H9 (cell line): ENCODE measurements at regions not wholly inside any gene's neighbourhood (a gene's known extent, or its start where the extent isn't known, plus 50 kb on each side); places are given as distances from the start of the nearest gene placed in this dataset.

Experiments
- DNase-seq: peaks from one replicate; pipeline ENCODE4 v3.0.0-alpha.2; 2017
- H2AFZ ChIP-seq: one replicate; pipeline ENCODE4 v1.6.1; 2013; ENCODE audit warnings: mild to moderate bottlenecking, low read length, control low read depth, moderate library complexity
- H2AK5ac ChIP-seq: 2 replicates; pipeline ENCODE4 v1.6.1; 2013; ENCODE audit warnings: low read length, control low read depth, mixed read lengths; ENCODE audit not compliant: insufficient read length
- H2BK120ac ChIP-seq: one replicate; pipeline ENCODE4 v1.6.1; 2013; ENCODE audit warnings: low read depth, mild to moderate bottlenecking, low read length, control low read depth, inconsistent platforms; ENCODE audit not compliant: poor library complexity, severe bottlenecking
- H2BK12ac ChIP-seq: 2 replicates; pipeline ENCODE4 v1.6.1; 2013; ENCODE audit warnings: low read length, control low read depth, mixed read lengths, low read depth; ENCODE audit not compliant: insufficient read length
- H2BK15ac ChIP-seq: 2 replicates; pipeline ENCODE4 v1.6.1; 2013; ENCODE audit warnings: low read depth, low read length, control low read depth
- H2BK20ac ChIP-seq: one replicate; pipeline ENCODE4 v1.6.1; 2013; ENCODE audit warnings: low read depth, mild to moderate bottlenecking, low read length, control low read depth, inconsistent platforms; ENCODE audit not compliant: poor library complexity, severe bottlenecking
- H2BK5ac ChIP-seq: 2 replicates; pipeline ENCODE4 v1.6.1; 2013; ENCODE audit warnings: low read length, control low read depth, mixed read lengths; ENCODE audit not compliant: insufficient read length
- H3K14ac ChIP-seq: 2 replicates; pipeline ENCODE4 v1.6.1; 2013; ENCODE audit warnings: low read length, control low read depth; ENCODE audit not compliant: insufficient read depth
- H3K18ac ChIP-seq: 2 replicates; pipeline ENCODE4 v1.6.1; 2013; ENCODE audit warnings: low read depth, mild to moderate bottlenecking, mixed read lengths, low read length, control low read depth; ENCODE audit not compliant: insufficient read length
- H3K23ac ChIP-seq: 2 replicates; pipeline ENCODE4 v1.6.1; 2013; ENCODE audit warnings: low read length, control low read depth, mixed read lengths, low read depth; ENCODE audit not compliant: insufficient read length
- H3K23me2 ChIP-seq: 2 replicates; pipeline ENCODE4 v1.6.1; 2013; ENCODE audit warnings: low read depth, mild to moderate bottlenecking, mixed read lengths, low read length, control low read depth; ENCODE audit not compliant: insufficient read length, poor library complexity, severe bottlenecking
- H3K27ac ChIP-seq: 2 replicates; pipeline ENCODE4 v1.5.1; 2013; ENCODE audit warnings: low read length, control low read depth, mixed read lengths, low read depth; ENCODE audit not compliant: insufficient read length
- H3K27me3 ChIP-seq: 2 replicates; pipeline ENCODE4 v1.6.1; 2013; ENCODE audit warnings: low read length, control low read depth, inconsistent platforms; ENCODE audit not compliant: insufficient read depth
- H3K4ac ChIP-seq: 2 replicates; pipeline ENCODE4 v1.6.1; 2013; ENCODE audit warnings: low read depth, mild to moderate bottlenecking, control low read depth, inconsistent platforms, low read length, moderate library complexity
- H3K4me1 ChIP-seq: 2 replicates; pipeline ENCODE4 v1.6.1; 2013; ENCODE audit warnings: low read length, control low read depth, inconsistent platforms; ENCODE audit not compliant: insufficient read depth
- H3K4me2 ChIP-seq: 2 replicates; pipeline ENCODE4 v1.6.1; 2013; ENCODE audit warnings: low read length, control low read depth, mixed read lengths; ENCODE audit not compliant: insufficient read length, insufficient read depth
- H3K56ac ChIP-seq: 2 replicates; pipeline ENCODE4 v1.6.1; 2013; ENCODE audit warnings: low read depth, mild to moderate bottlenecking, mixed read lengths, low read length, control low read depth; ENCODE audit not compliant: insufficient read length
- H3K79me1 ChIP-seq: 2 replicates; pipeline ENCODE4 v1.6.1; 2013; ENCODE audit warnings: low read depth, mild to moderate bottlenecking, moderate library complexity, low read length, control low read depth, inconsistent platforms; ENCODE audit not compliant: insufficient read depth, poor library complexity, severe bottlenecking
- H3K79me2 ChIP-seq: 2 replicates; pipeline ENCODE4 v1.6.1; 2013; ENCODE audit warnings: low read length, control low read depth, inconsistent platforms; ENCODE audit not compliant: insufficient read depth
- H3K9ac ChIP-seq: 2 replicates; pipeline ENCODE4 v1.6.1; 2013; ENCODE audit warnings: low read length, control low read depth, mixed read lengths; ENCODE audit not compliant: insufficient read length; ENCODE audit errors: extremely low read depth
- H3K9me3 ChIP-seq: one replicate; pipeline ENCODE4 v1.6.1; 2013; ENCODE audit warnings: low read depth, low read length, inconsistent platforms; ENCODE audit not compliant: control insufficient read depth
- H3T11ph ChIP-seq: one replicate; pipeline ENCODE4 v1.6.1; 2013; ENCODE audit warnings: mild to moderate bottlenecking, low read length, control low read depth, inconsistent platforms
- H4K20me1 ChIP-seq: one replicate; pipeline ENCODE4 v1.6.1; 2013; ENCODE audit not compliant: control insufficient read depth, insufficient read length, insufficient read depth
- H4K5ac ChIP-seq: 2 replicates; pipeline ENCODE4 v1.6.1; 2013; ENCODE audit warnings: low read depth, mild to moderate bottlenecking, mixed read lengths, low read length, control low read depth; ENCODE audit not compliant: insufficient read length
- H4K8ac ChIP-seq: replicated peaks from 2 replicates; pipeline ENCODE4 v1.6.1; 2013; ENCODE audit warnings: low read length, control low read depth, mixed read lengths, low read depth; ENCODE audit not compliant: insufficient read length
- H4K91ac ChIP-seq: 2 replicates; pipeline ENCODE4 v1.6.1; 2013; ENCODE audit warnings: low read depth, mild to moderate bottlenecking, moderate library complexity, mixed read lengths, low read length, control low read depth; ENCODE audit not compliant: insufficient read length
- H3K27ac Mint-ChIP-seq, 3 experiments: 2 replicates in 2 of 3; 3 replicates in 1 of 3; pipeline ENCODE4 v1.8.0; 2020 to 2021; ENCODE audit warnings: mixed read lengths in 3 of 3, mild to moderate bottlenecking in 1 of 3, moderate library complexity in 1 of 3
- H3K27me3 Mint-ChIP-seq: 2 replicates; pipeline ENCODE4 v1.8.0; 2021; ENCODE audit warnings: low read depth, mild to moderate bottlenecking, moderate library complexity, mixed read lengths
- H3K36me3 Mint-ChIP-seq, 3 experiments: 2 replicates in 2 of 3; 3 replicates in 1 of 3; pipeline ENCODE4 v1.8.0; 2020 to 2021; ENCODE audit warnings: low read depth in 3 of 3, mixed read lengths in 3 of 3; ENCODE audit not compliant: insufficient read depth in 1 of 3
- H3K4me1 Mint-ChIP-seq, 2 experiments: 2 replicates each; pipeline ENCODE4 v1.8.0; 2020; ENCODE audit warnings: mixed read lengths in 2 of 2
- H3K4me3 Mint-ChIP-seq, 2 experiments: 2 replicates in 1 of 2; 3 replicates in 1 of 2; pipeline ENCODE4 v1.8.0; 2020 to 2021; ENCODE audit warnings: mild to moderate bottlenecking in 2 of 2, mixed read lengths in 2 of 2, moderate library complexity in 1 of 2
- H3K9me3 Mint-ChIP-seq, 2 experiments: 2 replicates in 1 of 2; 3 replicates in 1 of 2; pipeline ENCODE4 v1.8.0; 2020; ENCODE audit warnings: mild to moderate bottlenecking in 2 of 2, mixed read lengths in 2 of 2, moderate library complexity in 1 of 2
- CTCF ChIP-seq: fragments of 200-600 bp; sonication (generic); conservative IDR thresholded peaks from 3 replicates; pipeline ENCODE4 v1.8.0; 2021; ENCODE audit warnings: antibody characterized with exemption, mild to moderate bottlenecking
- WGBS: extraction: QIAGEN DNeasy Blood & Tissue Kit; methylation state at CpG from one replicate; pipeline ENCODE4 v1.1.7; 2013; ENCODE audit warnings: missing lambda C conversion rate, low lambda C conversion rate, mixed read lengths; ENCODE audit not compliant: insufficient read length; ENCODE audit errors: extremely low coverage; 5-methylcytosine and 5-hydroxymethylcytosine counted together

- H3K27ac Mint-ChIP-seq: no peak overlapping the region
- H3K18ac ChIP-seq: no peak overlapping the region
- H3K9me3 ChIP-seq: no peaks in the 10 kb centered on the region
- peaks cover 0 to 2% of the 10 kb centered on the region in 2 experiments; a peak in 1 of 4 replicates for H3K4me1 Mint-ChIP-seq
- H3K23me2 ChIP-seq: no peaks in the 10 kb centered on the region
- H3K27me3 Mint-ChIP-seq: peaks cover 2% of the 10 kb centered on the region; the same call in 1 of the 2 replicates
- no peaks in the 10 kb centered on the region for H3K27me3 ChIP-seq
- H2BK120ac ChIP-seq: no peak overlapping the region
- no peak overlapping the region for H2BK20ac ChIP-seq
- H4K5ac ChIP-seq: no peak overlapping the region
- H3K14ac ChIP-seq: no peak overlapping the region
- H3K4me3 Mint-ChIP-seq: no peak overlapping the region
- H3K79me1 ChIP-seq: no peaks in the 10 kb centered on the region
- H3K79me2 ChIP-seq: no peaks in the 10 kb centered on the region
- no peaks in the 10 kb centered on the region for H3K9me3 Mint-ChIP-seq
- no peak overlapping the region for H4K8ac ChIP-seq
- no peak overlapping the region for H3K9ac ChIP-seq
- H2AK5ac ChIP-seq: no peak overlapping the region
- H2BK15ac ChIP-seq: no peak overlapping the region
- no peak overlapping the region for H2BK12ac ChIP-seq
- no peak overlapping the region for H3T11ph ChIP-seq
- H3K56ac ChIP-seq: no peak overlapping the region
- H4K20me1 ChIP-seq: no peaks in the 10 kb centered on the region
- no peak for DNase-seq
- H3K4me2 ChIP-seq: no peak overlapping the region
- no peaks in the 10 kb centered on the region for H3K4me1 ChIP-seq
- H3K4ac ChIP-seq: no peak overlapping the region
- TF ChIP-seq CTCF: no peak
- no peak overlapping the region for H4K91ac ChIP-seq
- no peak overlapping the region for H2AFZ ChIP-seq
- H3K23ac ChIP-seq: no peak overlapping the region
- no peak overlapping the region for H3K27ac ChIP-seq
- no peaks in the 10 kb centered on the region; a peak in 1 of 7 replicates for H3K36me3 Mint-ChIP-seq
- WGBS: no CpG with 5 or more reads among the region's 2 CpGs
- H2BK5ac ChIP-seq: no peak overlapping the region
Observed at GRCh38 chr7:54908760-54909438, 109.9 kb upstream of the EGFR start.
